NCI-H187 (cell line): ENCODE measurements at regions not wholly inside any gene's neighbourhood (a gene's known extent, or its start where the extent isn't known, plus 50 kb on each side); places are given as distances from the start of the nearest gene placed in this dataset.
"Not testable (repeated sequence)": the region's sequence is repeated elsewhere in the genome, so short reads cannot be mapped to it uniquely, and the experiment has no call there.

Source experiments
- DNase-seq, 2 experiments: peaks; one replicate each; lab custom pipeline; 2025; lab: John Stamatoyannopoulos, UW

DNA sequence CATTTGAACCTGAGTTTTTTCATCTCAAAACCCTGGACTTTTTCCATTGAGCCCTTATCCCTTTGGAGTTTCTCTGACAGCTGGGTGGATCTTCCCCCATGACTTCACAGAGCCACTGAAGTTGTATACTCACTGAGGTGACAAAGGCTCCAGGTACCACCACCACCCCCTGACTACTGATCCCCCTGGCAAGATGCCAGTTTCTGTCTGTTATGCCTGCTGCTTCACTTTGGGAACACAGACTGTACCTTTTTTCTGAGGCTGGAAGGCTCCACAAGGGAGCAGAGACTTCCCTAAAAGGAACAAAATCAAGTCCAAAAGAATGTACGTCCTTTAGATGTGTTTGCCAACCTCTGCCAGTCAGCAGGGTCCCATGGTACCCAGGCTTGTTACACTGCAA, 160.3 kb upstream of the JADE1 start:
- no peak for DNase-seq

DNA sequence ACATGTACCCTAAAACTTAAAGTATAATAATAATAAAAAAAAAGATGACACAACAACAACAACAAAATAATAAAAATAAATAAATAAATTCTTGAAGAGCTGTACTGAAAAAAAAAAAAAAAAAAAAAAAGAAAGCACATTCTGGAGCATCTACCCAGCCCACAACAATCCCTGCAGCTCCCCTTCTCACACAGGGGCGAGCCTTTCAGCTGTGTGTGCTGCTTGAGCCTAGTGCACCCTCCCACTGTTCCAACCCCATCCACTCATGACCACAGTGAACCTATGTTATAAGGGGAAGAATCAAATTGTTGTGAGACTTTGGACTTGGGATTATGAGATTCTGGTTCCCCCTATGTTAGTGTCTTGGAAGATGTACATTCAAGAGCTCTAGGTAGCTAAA, 161.5 kb upstream of the JADE1 start:
- DNase-seq, result no peak

DNA sequence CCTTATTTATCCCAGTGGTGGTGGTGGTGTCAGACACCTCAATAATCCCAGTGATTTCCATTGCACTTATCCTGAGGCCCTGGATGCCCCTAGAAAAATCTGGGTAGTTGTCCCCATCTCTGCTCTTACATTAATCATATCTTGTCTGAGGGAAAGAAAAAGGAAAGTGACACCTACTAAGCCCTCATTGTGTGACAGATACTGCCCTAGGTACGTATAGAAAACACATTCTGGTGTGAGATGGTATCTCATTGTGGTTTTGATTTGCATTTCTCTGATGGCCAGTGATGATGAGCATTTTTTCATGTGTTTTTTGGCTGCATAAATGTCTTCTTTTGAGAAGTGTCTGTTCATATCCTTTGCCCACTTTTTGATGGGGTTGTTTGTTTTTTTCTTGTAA, 162.6 kb upstream of the JADE1 start:
- DNase-seq, result not testable (repeated sequence)

DNA sequence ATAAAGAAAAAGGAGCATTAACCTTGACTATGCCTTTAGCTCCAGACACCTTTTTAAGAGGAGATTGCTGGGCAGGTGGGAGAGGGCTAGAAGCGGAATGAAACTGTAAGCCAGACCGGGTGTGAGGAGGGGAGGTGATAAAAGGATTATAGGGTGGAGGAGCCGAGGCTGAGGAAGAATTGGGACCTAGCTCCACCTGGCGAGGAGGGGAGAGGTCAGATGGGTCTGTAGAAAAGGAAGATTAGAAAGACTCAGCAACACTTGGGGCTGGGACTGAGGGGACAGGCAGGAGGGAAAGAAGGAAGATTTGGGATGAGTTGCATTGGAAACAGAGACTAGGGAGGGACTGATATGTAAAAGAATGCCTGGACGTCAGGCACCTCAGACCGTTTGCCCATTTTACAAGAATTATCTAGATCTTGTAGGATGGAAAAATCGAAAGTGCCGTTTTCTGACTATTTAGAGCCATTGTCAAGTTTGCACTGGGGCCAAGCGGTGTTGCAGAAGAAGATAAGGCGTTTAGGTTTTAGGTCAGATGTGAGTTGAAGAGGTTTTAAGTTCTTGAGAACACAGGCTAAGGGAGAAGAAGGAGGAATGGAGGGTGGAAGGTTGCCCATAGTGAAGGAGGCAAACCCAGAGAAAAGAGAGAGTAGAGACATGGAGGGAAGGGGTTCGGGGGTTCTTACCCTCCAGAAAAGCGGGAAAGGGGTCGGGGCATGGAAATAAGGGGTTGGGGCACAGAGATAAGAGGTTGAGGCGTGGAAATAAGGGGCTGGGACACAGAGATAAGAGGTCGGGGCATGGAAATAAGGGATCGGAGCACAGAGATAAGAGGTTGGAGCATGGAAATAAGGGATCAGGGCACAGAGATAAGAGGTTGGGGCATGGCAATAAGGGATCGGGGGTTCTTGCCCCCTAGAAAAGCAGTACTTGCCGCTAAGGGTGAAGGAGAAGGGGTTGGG, 164.5 kb upstream of the JADE1 start:
- not testable (repeated sequence) for DNase-seq

DNA sequence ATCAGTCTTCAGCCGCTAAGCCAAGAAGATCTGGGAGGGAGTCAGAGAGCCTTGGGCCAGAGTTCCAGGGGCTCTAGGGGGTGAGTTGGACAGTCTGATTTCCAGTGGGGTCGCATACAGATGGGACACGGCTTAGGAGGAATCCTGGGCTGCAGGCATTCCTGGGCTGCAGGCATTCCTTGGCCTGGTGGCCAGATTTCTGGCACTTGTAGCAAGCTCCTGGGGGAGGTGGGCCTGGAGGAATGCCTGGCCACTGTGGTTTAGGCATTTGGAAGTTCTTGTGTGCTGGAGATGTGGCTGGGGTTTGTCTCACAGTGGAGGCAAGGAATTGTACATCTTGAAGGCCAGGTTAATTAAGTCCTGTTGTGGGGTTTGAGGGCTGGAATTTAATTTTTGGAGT, 165.4 kb upstream of the JADE1 start:
- not testable (repeated sequence) for DNase-seq

DNA sequence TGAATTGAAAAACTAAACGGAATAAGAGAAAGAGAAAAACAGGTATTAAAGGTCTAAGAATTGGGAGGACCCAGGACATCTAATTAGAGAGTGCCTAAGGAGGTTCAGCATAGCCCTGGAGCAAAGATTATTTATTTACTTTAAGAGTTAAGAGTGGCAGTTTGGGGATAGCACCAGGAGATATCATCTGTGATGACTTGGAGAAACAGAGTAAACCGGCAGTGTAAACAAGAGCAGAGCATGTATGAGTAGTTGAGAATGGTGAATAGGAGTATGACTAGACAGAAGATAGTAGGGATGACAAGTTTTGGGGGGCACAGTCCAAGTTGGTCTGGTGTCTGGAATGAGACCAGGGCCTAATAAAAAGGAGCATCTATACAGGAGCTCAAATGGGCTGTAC, 167.9 kb upstream of the JADE1 start:
- not testable (repeated sequence) for DNase-seq

DNA sequence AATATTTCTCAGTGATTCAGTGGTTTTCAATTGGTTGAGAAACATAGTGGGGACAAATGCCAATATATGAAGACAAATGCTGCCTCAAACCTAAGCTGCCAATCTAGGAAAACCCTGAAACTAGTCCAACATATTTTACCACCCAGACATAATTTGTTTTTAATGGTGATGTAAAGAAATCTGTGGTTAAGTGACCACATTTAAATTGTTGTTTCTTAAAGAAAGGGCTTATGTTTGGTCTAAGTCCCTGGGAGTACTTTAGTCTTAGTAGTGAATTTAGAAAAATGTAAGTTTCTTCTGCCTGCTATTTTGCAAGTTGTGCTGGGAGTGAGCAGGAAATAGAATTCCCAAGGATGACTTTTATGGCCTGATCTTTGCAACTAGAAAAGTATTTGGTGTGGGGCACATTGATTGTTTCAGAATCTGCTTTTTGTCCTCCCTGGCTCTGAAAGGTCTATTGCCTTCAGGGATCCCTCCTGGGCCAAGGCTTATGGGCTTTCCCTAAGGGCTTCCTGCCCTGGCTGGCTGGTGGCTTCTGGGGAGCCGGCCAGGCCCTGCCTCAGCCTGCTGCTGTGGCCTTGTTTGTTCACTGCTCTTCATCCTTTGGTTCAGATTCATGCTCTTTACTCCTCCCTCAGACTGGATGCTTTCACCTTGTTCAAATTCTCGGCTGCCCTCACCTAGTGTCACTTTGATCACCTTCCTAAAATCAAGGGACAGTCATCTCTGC, 169.8 kb upstream of the JADE1 start:
- no peak for DNase-seq

DNA sequence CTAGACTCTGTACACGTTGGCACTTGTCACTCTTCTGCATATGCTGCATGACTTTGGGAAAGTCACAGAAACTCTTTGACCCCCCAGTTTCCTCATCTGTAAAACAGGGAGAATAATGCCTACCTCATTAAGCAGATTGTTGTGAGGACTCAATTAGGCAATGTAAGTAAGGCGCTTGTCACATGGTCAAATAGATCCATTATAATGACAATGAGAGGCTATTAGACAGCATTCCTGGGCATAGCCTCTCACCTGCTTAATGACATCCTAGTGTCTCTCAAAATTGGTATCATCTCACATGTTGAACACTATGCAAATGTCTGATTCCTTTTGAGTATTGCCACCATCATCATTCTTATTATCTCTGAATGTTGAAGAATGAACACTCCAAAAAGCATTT, 172.6 kb upstream of the JADE1 start:
- no peak for DNase-seq

DNA sequence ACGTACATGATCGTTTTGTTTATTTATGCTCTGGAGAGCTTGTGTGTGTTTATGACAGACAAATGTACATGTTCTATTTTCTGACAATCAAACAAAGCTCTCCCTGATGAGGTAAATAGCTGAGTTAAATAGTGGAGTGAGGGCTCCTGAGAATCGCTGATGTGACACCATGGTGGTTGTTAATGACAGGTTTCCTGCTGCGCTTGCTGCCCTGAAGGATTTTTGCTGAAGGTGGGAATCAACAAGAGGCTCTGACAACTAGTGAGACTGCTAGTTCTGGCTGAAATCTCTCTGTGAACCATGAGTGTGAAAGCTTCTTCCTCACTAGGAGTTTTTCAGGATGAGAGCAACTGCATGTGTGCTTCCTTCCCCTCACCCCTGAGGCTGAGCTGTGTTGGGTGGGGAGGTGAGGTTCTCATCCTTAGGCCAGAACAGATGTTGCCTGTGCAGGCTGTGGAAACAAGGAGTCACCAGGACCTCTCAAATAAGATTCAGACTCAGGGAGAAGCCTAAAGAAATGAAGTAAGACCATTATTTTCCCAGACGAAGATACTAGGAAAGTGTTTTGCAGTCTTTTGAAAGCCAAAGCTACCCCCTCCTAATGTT, 173.4 kb upstream of the JADE1 start:
- DNase-seq, result peak; percentile 14 to 15

DNA sequence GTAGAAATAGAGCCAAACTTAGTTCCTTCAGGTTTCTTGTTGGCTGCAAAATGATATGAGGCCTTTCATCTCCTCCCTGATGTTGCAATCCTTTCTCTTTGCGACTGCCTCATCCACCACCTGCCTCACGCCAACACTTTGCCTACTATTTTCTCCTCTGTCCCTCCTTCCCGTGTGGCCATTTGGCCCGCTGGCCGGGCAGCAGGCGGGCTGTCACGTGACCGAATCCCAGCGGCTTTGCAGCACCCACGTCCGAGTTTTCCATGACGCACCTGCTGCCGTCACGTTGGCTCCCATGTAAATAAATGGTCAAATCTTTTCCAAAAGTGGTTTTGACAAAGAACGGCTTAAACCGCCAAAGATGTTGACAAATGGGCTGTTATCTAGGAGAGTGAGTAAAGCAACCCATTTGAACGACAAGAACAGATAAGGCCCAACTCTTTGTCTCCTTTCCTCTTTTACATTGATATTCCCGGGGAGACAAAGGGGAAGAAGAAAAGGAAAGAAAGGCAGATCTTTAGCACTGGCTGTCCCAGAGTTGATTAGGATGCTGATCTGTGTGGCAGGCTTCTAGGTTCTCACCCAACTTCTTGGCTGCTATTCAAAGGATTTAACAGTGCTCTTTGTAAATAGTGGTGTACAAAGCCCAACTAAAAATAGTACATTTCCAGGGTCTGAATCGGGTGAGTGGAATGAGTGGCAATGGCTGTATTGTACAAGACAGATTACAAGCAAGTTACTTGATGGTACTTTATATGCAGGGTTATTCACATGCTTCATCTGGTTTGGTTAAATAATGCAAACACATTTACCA, 174.2 kb upstream of the JADE1 start:
- DNase-seq, result peak in 1 of 2 experiments; percentile 25

DNA sequence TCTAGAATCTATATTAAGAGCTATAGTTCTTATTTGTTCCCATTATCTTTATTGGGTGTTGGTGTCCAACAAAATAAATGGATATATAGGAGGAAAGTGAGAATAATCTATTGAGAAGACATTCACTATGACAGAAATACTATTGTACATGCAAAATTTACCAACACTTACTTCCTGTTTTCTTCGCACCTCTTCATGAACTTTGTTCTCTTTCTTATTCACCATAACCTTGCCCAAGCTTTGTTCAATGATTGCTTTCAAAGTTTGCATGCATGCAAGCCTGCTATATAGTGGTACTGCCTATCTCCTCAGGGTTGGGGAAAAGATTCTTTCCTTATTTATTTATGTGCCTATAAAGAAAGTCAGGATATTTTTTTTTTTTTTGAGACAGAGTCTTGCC, 176.4 kb upstream of the JADE1 start:
- DNase-seq, result no peak

DNA sequence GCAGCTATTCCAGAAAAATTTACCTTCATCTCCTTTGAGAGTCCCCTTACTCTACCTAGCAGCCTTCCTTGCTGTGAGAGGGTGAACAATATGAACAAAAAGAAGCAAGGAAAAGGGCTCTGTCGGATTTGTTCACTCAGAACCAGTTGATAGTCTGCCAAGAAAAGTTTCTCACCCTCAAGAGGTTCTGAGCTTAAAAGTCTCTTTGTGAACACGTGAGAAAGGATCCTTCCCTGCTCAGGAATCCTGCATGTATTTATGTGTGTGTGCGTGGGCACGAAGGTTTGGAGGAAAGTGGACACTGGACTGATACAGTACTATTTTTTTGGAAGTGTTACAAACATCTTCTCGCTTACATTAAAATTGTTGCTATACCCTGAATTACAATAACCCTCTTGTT, 178.6 kb upstream of the JADE1 start:
- no peak for DNase-seq

DNA sequence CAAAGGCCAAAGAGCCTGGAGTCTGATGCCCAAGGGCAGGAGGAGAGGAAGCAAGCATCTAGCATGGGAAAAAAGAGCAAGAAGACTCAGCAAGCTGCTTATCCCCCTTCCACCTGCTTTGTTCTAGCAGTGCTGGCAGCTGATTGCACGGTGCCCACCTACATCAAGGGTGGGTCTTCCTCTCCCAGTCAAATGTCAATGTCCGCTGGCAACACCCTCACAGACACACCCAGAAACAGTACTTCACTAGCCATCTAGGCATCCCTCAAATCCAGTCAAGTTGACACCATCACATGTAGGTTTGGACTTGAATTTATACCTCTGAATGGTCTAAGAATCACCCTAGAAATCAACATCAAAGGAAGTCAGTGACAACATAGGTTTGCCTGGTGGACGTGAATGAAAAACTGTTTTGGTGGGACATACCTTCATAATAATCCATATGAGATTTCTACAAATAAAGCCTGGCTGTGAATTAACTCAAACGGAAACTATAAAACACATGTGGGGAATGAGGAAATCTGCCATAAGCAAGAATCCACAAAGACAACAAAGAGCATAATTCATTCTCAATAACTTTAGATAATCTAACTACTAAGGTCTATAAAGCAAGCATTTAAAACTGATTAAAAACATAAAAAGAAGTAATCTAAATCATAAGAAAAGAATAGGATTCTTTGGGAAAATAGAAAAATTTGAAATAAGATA, 185.8 kb upstream of the JADE1 start:
- no peak for DNase-seq

DNA sequence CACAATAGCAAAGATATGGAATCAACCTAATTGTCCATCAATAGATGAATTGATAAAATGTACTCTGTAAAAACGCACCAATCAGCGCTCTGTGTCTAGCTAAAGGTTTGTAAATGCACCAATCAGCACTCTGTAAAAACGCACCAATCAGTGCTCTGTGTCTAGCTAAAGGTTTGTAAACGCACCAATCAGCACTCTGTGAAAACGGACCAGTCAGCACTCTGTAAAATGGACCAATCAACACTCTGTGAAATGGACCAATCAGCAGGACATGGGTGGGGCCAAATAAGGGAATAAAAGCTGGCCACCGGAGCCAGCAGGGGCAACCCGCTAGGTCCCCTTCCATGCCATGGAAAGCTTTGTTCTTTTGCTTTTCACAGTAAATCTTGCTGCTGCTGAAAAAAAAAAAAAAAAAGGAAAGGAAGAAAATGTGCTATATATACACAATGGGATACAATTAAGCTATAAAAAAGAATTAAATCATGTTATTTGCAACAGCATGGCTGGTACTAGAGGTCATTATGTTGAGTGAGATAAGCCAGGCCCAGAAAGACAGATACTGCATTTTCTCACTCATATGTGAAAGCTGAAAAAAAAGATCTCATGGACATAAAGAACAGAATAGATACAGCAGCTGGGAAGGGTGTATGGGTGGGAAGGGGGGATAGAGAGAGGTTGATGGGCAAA, 189.1 kb upstream of the JADE1 start:
- DNase-seq, result not testable (repeated sequence)

DNA sequence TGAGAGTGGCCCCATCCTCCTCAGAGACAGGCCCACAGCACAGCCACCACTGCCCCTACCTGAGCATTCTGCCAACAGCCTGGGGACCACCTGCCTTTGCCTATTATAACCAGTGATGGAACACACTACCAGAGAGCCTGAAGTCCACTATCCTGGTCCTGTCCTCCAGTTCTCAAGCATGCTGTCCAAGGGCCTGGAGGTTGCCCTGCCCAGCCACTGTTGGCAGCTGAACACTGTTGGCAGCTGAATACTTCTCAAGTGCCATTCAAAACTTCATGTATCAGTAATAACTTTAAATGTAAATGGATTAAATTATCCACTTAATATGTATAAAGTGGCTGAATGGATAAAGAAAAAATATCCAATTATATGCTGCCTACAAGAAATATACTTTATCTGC, 194.3 kb upstream of the JADE1 start:
- no peak for DNase-seq

DNA sequence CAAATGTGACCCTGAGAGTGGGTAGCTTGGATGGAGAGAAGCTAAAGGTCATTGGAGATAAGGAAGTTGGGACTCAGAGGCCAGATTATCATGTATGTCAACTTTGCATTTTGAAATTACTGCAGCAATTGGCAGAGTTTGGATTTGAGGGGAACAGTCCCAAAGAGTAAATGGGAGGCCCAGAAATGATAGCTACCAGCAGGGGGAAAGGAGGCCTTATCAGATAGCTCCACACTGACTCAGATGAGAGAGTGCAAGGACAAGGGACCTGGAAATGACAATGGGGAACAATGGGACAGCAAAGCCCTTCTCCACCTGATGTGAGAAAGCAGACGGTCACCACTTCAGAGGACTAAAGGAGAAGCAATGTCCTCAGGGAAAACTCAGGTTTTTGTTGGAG, 201.5 kb upstream of the JADE1 start:
- DNase-seq, result no peak

DNA sequence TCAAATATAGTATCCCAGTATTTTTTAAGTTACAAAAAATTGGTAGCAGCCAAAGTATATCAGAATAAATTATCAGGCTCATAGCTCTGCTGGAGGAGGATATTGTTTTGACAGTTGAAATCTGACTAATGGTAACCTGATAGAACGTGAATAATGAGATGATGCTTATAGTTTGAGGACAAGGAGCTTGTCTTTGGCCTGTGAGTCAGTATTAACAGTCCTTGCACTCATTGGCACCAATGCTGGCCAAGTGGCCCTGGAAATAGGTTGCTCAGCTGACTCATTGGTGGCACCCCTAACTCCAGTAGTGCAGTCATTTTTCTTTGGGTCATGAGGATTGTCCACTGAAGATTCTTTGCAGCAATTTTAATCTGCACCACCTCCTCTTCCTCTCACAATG, 203.3 kb upstream of the JADE1 start:
- DNase-seq, result no peak

DNA sequence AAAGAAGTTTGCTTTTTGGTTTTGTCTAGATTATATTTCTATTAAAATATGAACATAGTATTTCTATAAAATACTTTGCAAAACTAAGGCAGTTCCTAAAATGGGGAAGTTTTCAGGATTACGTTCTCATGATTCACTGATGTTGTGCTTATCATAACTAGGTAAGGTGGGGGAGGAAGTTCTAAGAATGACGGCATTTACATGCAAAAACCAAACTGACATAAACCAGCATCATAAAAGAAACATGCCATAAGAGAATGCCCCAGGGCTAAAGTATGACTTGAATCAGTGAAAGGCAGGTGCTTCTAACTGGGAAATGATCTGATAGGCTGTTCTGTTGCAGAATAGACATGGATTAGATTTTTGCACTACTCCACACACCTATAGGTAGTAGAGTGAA, 204.7 kb upstream of the JADE1 start:
- DNase-seq, result no peak

DNA sequence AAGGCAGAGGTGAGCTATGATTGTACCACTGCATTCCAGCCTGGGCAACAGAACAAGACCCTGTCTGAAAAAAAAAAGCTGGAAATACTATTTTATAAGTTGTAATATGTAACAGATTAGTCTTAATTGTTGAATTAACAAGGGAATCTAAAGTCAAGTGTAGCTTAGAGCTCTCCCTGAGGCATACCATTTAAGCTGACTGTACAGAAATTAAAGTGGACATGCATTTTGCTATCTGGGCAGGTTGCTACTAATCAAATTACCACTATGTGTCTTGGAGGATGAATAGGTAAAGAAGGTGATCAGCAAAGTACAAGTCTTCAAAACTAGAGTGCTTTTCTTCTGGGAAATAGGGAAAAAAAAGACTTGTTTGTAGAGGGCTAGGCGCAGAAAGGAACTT, 205.3 kb upstream of the JADE1 start:
- no peak for DNase-seq

DNA sequence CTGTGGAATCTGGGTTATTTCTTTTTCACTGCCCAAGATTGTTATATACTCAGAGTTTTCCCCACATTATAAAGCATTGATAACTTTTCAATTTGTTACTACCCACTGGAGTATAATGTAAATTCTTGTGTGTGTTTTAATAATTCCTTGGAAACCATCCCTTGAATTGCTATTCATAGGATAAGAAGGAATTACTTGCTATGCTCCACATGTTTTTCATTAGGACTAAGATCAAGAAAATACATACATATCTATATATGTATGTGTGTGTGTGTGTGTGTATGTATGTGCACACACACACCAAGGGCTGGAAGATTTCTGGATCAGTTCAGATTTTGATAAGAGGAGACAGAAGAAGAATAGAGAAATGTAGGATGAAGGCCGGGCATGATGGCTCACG, 206.4 kb upstream of the JADE1 start:
- no peak for DNase-seq
